OCI-LY3 (cell line): ENCODE measurements at regions not wholly inside any gene's neighbourhood (a gene's known extent, or its start where the extent isn't known, plus 50 kb on each side); places are given as distances from the start of the nearest gene placed in this dataset.

Experiments used
- EZH2phosphoT487 ChIP-seq: fragments of 200-600 bp; shearing (Covaris generic); IDR thresholded peaks from 2 replicates; pipeline ENCODE4 v1.6.1; 2018; ENCODE audit warnings: antibody characterized with exemption, mixed run types, low read depth
- TF ChIP-seq, protein P1 (sequence below): fragments of 200-600, 300-600 bp; sonication (generic); IDR thresholded peaks from 2 replicates; pipeline ENCODE4 v1.5.1; 2014; ENCODE audit warnings: antibody characterized with exemption, low read length, low read depth

DNA sequence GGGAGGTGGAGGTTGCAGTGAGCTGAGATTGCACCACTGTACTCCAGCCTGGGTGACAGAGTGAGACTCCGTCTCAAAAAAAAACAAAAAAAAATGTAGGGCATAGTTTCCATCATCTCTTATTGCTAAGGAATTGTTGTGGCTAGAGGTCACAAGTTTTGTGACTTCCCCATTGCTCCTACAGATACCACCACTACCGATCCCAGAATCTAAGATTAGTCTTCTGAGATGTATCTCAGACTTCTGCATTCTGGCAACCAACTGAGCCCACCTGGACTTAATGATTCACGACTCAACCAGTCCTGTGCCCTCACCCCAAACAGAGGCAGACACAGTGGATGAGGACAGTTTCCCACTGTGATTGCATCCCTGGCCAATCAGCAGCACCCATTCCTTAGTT, 148.9 kb downstream of the NECTIN1 start:
- TF ChIP-seq, protein P1, sequence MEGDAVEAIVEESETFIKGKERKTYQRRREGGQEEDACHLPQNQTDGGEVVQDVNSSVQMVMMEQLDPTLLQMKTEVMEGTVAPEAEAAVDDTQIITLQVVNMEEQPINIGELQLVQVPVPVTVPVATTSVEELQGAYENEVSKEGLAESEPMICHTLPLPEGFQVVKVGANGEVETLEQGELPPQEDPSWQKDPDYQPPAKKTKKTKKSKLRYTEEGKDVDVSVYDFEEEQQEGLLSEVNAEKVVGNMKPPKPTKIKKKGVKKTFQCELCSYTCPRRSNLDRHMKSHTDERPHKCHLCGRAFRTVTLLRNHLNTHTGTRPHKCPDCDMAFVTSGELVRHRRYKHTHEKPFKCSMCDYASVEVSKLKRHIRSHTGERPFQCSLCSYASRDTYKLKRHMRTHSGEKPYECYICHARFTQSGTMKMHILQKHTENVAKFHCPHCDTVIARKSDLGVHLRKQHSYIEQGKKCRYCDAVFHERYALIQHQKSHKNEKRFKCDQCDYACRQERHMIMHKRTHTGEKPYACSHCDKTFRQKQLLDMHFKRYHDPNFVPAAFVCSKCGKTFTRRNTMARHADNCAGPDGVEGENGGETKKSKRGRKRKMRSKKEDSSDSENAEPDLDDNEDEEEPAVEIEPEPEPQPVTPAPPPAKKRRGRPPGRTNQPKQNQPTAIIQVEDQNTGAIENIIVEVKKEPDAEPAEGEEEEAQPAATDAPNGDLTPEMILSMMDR, result no peak
- no peak for TF ChIP-seq EZH2phosphoT487
